HepG2 (cell line): ENCODE measurements at regions not wholly inside any gene's neighbourhood (a gene's known extent, or its start where the extent isn't known, plus 50 kb on each side); places are given as distances from the start of the nearest gene placed in this dataset.

Experiments
- CENPX ChIP-seq: sonication (generic); formaldehyde crosslinking; IDR thresholded peaks from 2 replicates; pipeline ENCODE4 v1.9.0; 2021; ENCODE audit warnings: mild to moderate bottlenecking, missing genetic modification reagents, moderate library complexity
- NCOR1 ChIP-seq: fragments of 200-600 bp; sonication (generic); IDR thresholded peaks from 2 replicates; pipeline ENCODE4 v1.7.0; 2017; ENCODE audit warnings: antibody characterized with exemption, low read length, borderline replicate concordance
- NFIC ChIP-seq: IDR thresholded peaks from 2 replicates; pipeline ENCODE4 v1.6.1; 2012; ENCODE audit warnings: mild to moderate bottlenecking, low read length, inconsistent platforms
- RBFOX2 ChIP-seq: fragments of 200-400 bp; formaldehyde crosslinking; IDR thresholded peaks from 2 replicates; pipeline ENCODE4 v1.6.1; 2017; ENCODE audit warnings: low read depth, mild to moderate bottlenecking, low read length
- SALL1 ChIP-seq: sonication (generic); formaldehyde crosslinking; IDR thresholded peaks from 2 replicates; pipeline ENCODE4 v1.8.0; 2022; ENCODE audit warnings: mild to moderate bottlenecking, missing genetic modification reagents
- SALL2 ChIP-seq: sonication (generic); formaldehyde crosslinking; IDR thresholded peaks from 2 replicates; pipeline ENCODE4 v1.8.1; 2023; ENCODE audit warnings: mild to moderate bottlenecking, missing genetic modification reagents, inconsistent platforms
- SIX1 ChIP-seq: sonication (generic); formaldehyde crosslinking; IDR thresholded peaks from 2 replicates; pipeline ENCODE4 v1.4.0; 2020; ENCODE audit warnings: missing genetic modification reagents, borderline replicate concordance
- TRIM24 ChIP-seq: sonication (generic); formaldehyde crosslinking; IDR thresholded peaks from 2 replicates; pipeline ENCODE4 v1.8.0; 2022; ENCODE audit warnings: mild to moderate bottlenecking, missing genetic modification reagents
- TSC22D2 ChIP-seq: sonication (generic); formaldehyde crosslinking; IDR thresholded peaks from 2 replicates; pipeline ENCODE4 v1.5.1; 2020; ENCODE audit warnings: missing genetic modification reagents, mild to moderate bottlenecking, borderline replicate concordance
- ZFP41 ChIP-seq: sonication (generic); formaldehyde crosslinking; IDR thresholded peaks from 2 replicates; pipeline ENCODE4 v1.4.0; 2020; ENCODE audit warnings: mild to moderate bottlenecking, missing genetic modification reagents, borderline replicate concordance
- ZNF10 ChIP-seq: sonication (generic); formaldehyde crosslinking; IDR thresholded peaks from 2 replicates; pipeline ENCODE4 v1.4.0; 2020; ENCODE audit warnings: mild to moderate bottlenecking, low read depth, missing genetic modification reagents, borderline replicate concordance
- ZNF33A ChIP-seq: sonication (generic); formaldehyde crosslinking; IDR thresholded peaks from 2 replicates; pipeline ENCODE4 v1.5.1; 2020; ENCODE audit warnings: missing genetic modification reagents, mild to moderate bottlenecking, moderate library complexity, borderline replicate concordance
- ZNF496 ChIP-seq: sonication (generic); formaldehyde crosslinking; IDR thresholded peaks from 2 replicates; pipeline ENCODE4 v1.8.1; 2023; ENCODE audit warnings: mild to moderate bottlenecking, moderate library complexity, missing genetic modification reagents; ENCODE audit not compliant: insufficient replicate concordance
- ZNF572 ChIP-seq: sonication (generic); formaldehyde crosslinking; IDR thresholded peaks from 2 replicates; pipeline ENCODE4 v1.5.1; 2020; ENCODE audit warnings: mild to moderate bottlenecking, missing genetic modification reagents
- TF ChIP-seq, protein P1 (sequence below): sonication (generic); formaldehyde crosslinking; IDR thresholded peaks from 2 replicates; pipeline ENCODE4 v1.5.0; 2020; ENCODE audit warnings: mild to moderate bottlenecking, missing genetic modification reagents, moderate library complexity
- TF ChIP-seq, protein P2 (sequence below): sonication (generic); formaldehyde crosslinking; IDR thresholded peaks from 2 replicates; pipeline ENCODE4 v1.4.0; 2020; ENCODE audit warnings: missing genetic modification reagents, mild to moderate bottlenecking, borderline replicate concordance
- TF ChIP-seq, protein P3 (sequence below): sonication (generic); formaldehyde crosslinking; IDR thresholded peaks from 2 replicates; pipeline ENCODE4 v1.5.0; 2020; ENCODE audit warnings: mild to moderate bottlenecking, missing genetic modification reagents, borderline replicate concordance

DNA sequence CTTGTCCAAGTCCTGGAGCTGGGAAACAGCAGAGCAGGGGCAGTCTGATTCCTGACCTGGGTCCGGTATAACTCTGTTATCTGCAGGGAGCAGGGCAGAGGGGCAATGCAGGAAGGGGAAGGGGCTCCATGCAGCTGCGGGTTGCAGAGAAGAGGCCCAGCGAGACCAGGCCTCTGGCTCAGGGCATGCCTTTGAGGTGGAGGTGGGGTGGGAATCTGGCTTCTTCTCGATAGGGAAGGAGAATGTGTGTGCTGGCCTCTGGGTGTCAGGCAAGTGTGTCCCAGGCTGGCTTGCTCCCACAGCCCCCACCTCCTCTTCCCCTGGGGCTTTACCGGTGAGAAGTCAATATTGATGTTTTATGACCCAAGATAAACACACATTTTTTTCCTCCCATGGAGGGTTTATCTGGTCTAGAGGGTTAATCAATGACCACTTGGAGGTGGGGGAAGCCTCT lies 187.1 kb upstream of the HAAO start (continued):
- peak; percentile 93; the same call in 1 of the 2 replicates for TF ChIP-seq NCOR1
- TF ChIP-seq TRIM24: no peak
- no peak for TF ChIP-seq NFIC
- TF ChIP-seq SALL1 (CRISPR knock-in tag): peak; percentile 98
- TF ChIP-seq SIX1 (CRISPR knock-in tag): peak; percentile 87
- TF ChIP-seq, protein P1, sequence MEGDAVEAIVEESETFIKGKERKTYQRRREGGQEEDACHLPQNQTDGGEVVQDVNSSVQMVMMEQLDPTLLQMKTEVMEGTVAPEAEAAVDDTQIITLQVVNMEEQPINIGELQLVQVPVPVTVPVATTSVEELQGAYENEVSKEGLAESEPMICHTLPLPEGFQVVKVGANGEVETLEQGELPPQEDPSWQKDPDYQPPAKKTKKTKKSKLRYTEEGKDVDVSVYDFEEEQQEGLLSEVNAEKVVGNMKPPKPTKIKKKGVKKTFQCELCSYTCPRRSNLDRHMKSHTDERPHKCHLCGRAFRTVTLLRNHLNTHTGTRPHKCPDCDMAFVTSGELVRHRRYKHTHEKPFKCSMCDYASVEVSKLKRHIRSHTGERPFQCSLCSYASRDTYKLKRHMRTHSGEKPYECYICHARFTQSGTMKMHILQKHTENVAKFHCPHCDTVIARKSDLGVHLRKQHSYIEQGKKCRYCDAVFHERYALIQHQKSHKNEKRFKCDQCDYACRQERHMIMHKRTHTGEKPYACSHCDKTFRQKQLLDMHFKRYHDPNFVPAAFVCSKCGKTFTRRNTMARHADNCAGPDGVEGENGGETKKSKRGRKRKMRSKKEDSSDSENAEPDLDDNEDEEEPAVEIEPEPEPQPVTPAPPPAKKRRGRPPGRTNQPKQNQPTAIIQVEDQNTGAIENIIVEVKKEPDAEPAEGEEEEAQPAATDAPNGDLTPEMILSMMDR (CRISPR knock-in tag): peak; percentile 88
- no peak for TF ChIP-seq ZFP41
- TF ChIP-seq, protein P2, sequence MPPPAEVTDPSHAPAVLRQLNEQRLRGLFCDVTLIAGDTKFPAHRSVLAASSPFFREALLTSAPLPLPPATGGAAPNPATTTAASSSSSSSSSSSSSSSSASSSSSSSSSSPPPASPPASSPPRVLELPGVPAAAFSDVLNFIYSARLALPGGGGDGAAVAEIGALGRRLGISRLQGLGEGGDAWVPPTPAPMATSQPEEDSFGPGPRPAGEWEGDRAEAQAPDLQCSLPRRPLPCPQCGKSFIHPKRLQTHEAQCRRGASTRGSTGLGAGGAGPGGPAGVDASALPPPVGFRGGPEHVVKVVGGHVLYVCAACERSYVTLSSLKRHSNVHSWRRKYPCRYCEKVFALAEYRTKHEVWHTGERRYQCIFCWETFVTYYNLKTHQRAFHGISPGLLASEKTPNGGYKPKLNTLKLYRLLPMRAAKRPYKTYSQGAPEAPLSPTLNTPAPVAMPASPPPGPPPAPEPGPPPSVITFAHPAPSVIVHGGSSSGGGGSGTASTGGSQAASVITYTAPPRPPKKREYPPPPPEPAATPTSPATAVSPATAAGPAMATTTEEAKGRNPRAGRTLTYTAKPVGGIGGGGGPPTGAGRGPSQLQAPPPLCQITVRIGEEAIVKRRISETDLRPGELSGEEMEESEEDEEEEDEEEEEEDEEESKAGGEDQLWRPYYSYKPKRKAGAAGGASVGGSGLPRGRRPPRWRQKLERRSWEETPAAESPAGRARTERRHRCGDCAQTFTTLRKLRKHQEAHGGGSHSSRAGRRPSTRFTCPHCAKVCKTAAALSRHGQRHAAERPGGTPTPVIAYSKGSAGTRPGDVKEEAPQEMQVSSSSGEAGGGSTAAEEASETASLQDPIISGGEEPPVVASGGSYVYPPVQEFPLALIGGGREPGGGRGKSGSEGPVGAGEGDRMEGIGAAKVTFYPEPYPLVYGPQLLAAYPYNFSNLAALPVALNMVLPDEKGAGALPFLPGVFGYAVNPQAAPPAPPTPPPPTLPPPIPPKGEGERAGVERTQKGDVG: peak; percentile 55; the same call in 1 of the 2 replicates
- 0 out of 2 replicates have a peak, but pooled peaks have one; percentile 92 for TF ChIP-seq ZNF572 (CRISPR knock-in tag)
- TF ChIP-seq ZNF10 (CRISPR knock-in tag): no peak
- no peak for TF ChIP-seq ZNF496 (CRISPR knock-in tag)
- 0 out of 2 replicates have a peak, but pooled peaks have one; percentile 24 for TF ChIP-seq TSC22D2
- peak; percentile 82 for TF ChIP-seq SALL2 (CRISPR knock-in tag)
- TF ChIP-seq ZNF33A (CRISPR knock-in tag): no peak
- no peak for TF ChIP-seq CENPX (CRISPR knock-in tag)
- TF ChIP-seq, protein P3, sequence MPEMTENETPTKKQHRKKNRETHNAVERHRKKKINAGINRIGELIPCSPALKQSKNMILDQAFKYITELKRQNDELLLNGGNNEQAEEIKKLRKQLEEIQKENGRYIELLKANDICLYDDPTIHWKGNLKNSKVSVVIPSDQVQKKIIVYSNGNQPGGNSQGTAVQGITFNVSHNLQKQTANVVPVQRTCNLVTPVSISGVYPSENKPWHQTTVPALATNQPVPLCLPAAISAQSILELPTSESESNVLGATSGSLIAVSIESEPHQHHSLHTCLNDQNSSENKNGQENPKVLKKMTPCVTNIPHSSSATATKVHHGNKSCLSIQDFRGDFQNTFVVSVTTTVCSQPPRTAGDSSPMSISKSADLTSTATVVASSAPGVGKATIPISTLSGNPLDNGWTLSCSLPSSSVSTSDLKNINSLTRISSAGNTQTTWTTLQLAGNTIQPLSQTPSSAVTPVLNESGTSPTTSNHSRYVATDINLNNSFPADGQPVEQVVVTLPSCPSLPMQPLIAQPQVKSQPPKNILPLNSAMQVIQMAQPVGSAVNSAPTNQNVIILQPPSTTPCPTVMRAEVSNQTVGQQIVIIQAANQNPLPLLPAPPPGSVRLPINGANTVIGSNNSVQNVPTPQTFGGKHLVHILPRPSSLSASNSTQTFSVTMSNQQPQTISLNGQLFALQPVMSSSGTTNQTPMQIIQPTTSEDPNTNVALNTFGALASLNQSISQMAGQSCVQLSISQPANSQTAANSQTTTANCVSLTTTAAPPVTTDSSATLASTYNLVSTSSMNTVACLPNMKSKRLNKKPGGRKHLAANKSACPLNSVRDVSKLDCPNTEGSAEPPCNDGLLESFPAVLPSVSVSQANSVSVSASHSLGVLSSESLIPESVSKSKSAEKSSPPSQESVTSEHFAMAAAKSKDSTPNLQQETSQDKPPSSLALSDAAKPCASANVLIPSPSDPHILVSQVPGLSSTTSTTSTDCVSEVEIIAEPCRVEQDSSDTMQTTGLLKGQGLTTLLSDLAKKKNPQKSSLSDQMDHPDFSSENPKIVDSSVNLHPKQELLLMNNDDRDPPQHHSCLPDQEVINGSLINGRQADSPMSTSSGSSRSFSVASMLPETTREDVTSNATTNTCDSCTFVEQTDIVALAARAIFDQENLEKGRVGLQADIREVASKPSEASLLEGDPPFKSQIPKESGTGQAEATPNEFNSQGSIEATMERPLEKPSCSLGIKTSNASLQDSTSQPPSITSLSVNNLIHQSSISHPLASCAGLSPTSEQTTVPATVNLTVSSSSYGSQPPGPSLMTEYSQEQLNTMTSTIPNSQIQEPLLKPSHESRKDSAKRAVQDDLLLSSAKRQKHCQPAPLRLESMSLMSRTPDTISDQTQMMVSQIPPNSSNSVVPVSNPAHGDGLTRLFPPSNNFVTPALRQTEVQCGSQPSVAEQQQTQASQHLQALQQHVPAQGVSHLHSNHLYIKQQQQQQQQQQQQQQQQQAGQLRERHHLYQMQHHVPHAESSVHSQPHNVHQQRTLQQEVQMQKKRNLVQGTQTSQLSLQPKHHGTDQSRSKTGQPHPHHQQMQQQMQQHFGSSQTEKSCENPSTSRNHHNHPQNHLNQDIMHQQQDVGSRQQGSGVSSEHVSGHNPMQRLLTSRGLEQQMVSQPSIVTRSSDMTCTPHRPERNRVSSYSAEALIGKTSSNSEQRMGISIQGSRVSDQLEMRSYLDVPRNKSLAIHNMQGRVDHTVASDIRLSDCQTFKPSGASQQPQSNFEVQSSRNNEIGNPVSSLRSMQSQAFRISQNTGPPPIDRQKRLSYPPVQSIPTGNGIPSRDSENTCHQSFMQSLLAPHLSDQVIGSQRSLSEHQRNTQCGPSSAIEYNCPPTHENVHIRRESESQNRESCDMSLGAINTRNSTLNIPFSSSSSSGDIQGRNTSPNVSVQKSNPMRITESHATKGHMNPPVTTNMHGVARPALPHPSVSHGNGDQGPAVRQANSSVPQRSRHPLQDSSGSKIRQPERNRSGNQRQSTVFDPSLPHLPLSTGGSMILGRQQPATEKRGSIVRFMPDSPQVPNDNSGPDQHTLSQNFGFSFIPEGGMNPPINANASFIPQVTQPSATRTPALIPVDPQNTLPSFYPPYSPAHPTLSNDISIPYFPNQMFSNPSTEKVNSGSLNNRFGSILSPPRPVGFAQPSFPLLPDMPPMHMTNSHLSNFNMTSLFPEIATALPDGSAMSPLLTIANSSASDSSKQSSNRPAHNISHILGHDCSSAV (CRISPR knock-in tag): 0 out of 2 replicates have a peak, but pooled peaks have one; percentile 55
- peak; percentile 78 for TF ChIP-seq RBFOX2
